ENCODE measurements at regions not wholly inside any gene's neighbourhood (a gene's known extent, or its start where the extent isn't known, plus 50 kb on each side); places are given as distances from the start of the nearest gene placed in this dataset.
A peak's percentile ranks its signal among the peaks of the same experiment; 100 is the strongest.
"Not testable (repeated sequence)": the region's sequence is repeated elsewhere in the genome, so short reads cannot be mapped to it uniquely, and the experiment has no call there.

- no peaks in the 10 kb centered on the region for H3K36me3 Mint-ChIP-seq (ENCODE audit: low read depth)
- H3K27me3 Mint-ChIP-seq (ENCODE audit: insufficient read depth) = no peaks in the 10 kb centered on the region
- no peaks in the 10 kb centered on the region for H3K9me3 Mint-ChIP-seq
- TF ChIP-seq, protein P1, sequence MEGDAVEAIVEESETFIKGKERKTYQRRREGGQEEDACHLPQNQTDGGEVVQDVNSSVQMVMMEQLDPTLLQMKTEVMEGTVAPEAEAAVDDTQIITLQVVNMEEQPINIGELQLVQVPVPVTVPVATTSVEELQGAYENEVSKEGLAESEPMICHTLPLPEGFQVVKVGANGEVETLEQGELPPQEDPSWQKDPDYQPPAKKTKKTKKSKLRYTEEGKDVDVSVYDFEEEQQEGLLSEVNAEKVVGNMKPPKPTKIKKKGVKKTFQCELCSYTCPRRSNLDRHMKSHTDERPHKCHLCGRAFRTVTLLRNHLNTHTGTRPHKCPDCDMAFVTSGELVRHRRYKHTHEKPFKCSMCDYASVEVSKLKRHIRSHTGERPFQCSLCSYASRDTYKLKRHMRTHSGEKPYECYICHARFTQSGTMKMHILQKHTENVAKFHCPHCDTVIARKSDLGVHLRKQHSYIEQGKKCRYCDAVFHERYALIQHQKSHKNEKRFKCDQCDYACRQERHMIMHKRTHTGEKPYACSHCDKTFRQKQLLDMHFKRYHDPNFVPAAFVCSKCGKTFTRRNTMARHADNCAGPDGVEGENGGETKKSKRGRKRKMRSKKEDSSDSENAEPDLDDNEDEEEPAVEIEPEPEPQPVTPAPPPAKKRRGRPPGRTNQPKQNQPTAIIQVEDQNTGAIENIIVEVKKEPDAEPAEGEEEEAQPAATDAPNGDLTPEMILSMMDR (IDR thresholded peaks at IDR 0.05) = no peak
- H3K27ac Mint-ChIP-seq = no peak overlapping the region
- no peak overlapping the region for H3K4me3 Mint-ChIP-seq
- DNase-seq = no peak
- no peaks in the 10 kb centered on the region for H3K4me1 Mint-ChIP-seq (ENCODE audit: low read depth)
Observed at GRCh38 chr1:81252471-81253151, 548.1 kb upstream of the ADGRL2 start.

DNA sequence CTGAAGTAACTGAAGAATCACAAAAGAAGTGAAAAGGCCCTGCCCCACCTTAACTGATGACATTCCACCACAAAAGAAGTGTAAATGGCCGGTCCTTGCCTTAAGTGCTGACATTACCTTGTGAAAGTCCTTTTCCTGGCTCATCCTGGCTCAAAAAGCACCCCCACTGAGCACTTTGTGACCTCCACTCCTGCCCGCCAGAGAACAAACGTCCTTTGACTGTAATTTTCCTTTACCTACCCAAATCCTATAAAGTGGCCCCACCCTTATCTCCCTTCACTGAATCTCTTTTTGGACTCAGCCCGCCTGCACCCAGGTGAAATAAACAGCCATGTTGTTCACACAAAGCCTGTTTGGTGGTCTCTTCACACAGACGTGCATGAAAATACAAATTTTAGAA, 549.9 kb upstream of the ADGRL2 start:
- not testable (repeated sequence) for H3K27me3 Mint-ChIP-seq (ENCODE audit: insufficient read depth); H3K4me3 Mint-ChIP-seq; DNase-seq; H3K9me3 Mint-ChIP-seq; H3K27ac Mint-ChIP-seq; H3K36me3 Mint-ChIP-seq (ENCODE audit: low read depth); H3K4me1 Mint-ChIP-seq (ENCODE audit: low read depth)

GRCh38 chr1:81245084-81245715, 555.5 kb upstream of the ADGRL2 start:
- not testable (repeated sequence) for H3K27ac Mint-ChIP-seq; H3K9me3 Mint-ChIP-seq; H3K4me1 Mint-ChIP-seq (ENCODE audit: low read depth); H3K4me3 Mint-ChIP-seq; DNase-seq; H3K27me3 Mint-ChIP-seq (ENCODE audit: insufficient read depth); H3K36me3 Mint-ChIP-seq (ENCODE audit: low read depth)

DNA sequence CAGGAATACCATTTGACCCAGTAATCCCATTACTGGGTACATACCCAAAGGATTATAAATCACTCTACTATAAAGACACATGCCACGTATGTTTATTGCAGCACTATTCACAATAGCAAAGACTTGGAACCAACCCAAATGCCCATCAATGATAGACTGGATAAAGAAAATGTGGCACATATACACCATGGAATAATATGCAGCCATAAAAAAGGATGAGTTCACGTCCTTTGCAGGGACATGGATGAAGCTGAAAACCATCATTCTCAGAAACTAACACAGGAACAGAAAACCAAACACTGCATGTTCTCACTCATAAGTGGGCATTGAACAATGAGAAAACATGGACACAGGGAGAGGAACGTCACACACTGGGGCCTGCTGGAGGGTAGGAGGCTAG, 556.1 kb upstream of the ADGRL2 start:
- H3K4me3 Mint-ChIP-seq; H3K9me3 Mint-ChIP-seq; DNase-seq; H3K36me3 Mint-ChIP-seq (ENCODE audit: low read depth); H3K4me1 Mint-ChIP-seq (ENCODE audit: low read depth); H3K27ac Mint-ChIP-seq; H3K27me3 Mint-ChIP-seq (ENCODE audit: insufficient read depth): not testable (repeated sequence)

GRCh38 chr1:81242103-81242502, 558.6 kb upstream of the ADGRL2 start:
- no peaks in the 10 kb centered on the region for H3K4me1 Mint-ChIP-seq (ENCODE audit: low read depth)
- peaks cover 7% of the 10 kb centered on the region; the same call in 1 of the 2 replicates for H3K27me3 Mint-ChIP-seq (ENCODE audit: insufficient read depth)
- TF ChIP-seq, protein P1 (IDR thresholded peaks at IDR 0.05) = no peak
- DNase-seq = no peak
- no peaks in the 10 kb centered on the region; the same call in 1 of the 2 replicates for H3K9me3 Mint-ChIP-seq
- H3K27ac Mint-ChIP-seq = no peak overlapping the region
- no peaks in the 10 kb centered on the region for H3K36me3 Mint-ChIP-seq (ENCODE audit: low read depth)
- no peak overlapping the region for H3K4me3 Mint-ChIP-seq

- H3K4me3 Mint-ChIP-seq = peak overlapping the region; percentile 14; the same call in 1 of the 2 replicates
Observed at GRCh38 chr1:81238129-81238528, 562.6 kb upstream of the ADGRL2 start.

More at GRCh38 chr1:81238129-81238528, 562.6 kb upstream of the ADGRL2 start:
- no peak overlapping the region for H3K27ac Mint-ChIP-seq
- no peaks in the 10 kb centered on the region for H3K36me3 Mint-ChIP-seq (ENCODE audit: low read depth)
- H3K9me3 Mint-ChIP-seq = no peaks in the 10 kb centered on the region
- no peak for DNase-seq
- no peaks in the 10 kb centered on the region for H3K4me1 Mint-ChIP-seq (ENCODE audit: low read depth)
- H3K27me3 Mint-ChIP-seq (ENCODE audit: insufficient read depth) = peaks cover 2% of the 10 kb centered on the region; the same call in 1 of the 2 replicates
- TF ChIP-seq, protein P1 (IDR thresholded peaks at IDR 0.05) = no peak

Measured in HFFc6 (cell line).